ENCODE measurements at regions not wholly inside any gene's neighbourhood (a gene's known extent, or its start where the extent isn't known, plus 50 kb on each side); places are given as distances from the start of the nearest gene placed in this dataset.

DNA sequence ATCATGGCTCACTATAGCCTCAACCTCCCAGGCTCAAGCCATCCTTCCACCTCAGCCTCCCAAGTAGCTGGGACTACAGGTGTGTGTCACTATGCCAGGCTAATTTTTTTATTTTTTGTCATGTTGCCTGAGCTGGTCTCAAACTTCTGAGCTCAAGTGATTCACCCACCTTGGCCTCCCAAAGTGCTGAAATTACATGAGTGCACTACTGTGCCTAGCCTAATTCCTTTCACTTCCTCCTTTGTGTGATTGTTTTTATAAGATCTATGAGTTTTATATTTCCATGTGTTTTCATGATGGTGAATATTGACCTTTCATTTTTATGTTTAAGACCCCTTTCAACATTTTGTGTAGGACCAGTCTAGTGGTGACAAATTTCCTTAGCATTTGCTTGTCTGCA lies 55.2 kb upstream of the IL12B start:
- no peak for DNase-seq

DNA sequence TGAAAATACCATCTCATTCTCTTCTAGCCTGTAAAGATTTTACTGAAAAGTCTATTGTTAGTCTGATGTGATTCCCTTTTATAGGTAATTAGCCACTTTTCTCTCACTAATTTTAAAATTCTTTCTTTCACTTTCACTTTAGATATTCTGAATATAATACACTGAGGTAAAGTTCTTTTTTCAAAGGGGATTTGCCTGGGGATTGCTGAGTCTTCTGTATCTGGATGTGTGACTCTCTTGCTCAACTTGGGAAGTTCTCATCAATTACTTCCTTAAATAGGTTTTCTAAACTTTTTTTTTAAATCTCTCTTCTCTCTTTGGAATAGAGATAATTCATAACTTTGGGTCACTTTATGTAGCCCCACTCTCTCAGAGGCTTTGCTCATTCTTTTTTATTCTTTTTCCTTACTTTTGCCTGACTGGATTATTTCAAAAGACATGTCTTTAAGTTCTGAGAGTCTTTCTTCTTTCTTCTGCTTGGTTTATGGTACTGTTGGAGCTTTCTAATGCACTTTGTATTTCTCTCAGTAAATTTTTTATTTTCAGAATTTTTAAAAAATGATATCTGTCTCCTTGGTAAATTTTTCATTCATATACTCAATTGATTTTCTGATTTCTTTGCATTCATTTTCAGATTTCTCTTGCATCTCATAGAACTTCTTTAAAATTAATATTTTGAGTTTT lies 55.9 kb upstream of the IL12B start:
- DNase-seq: no peak

DNA sequence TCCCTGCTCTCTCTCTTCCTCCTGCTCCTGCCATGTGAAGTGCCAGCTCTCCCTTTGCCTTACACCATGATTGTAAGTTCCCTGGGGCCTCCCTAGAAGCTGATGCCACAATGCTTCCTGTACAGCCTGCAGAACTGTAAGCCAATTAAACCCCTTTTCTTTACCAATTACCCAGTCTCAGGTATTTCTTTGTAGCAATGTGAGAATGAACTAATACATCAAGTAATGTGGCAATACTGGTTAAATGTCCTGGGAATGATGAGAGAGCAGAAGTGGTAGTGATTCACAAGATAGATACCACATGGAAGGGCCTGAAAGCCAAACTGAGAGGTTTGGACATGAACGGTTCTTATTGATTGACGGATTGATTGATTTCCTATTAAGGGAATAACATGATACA lies 62.6 kb upstream of the IL12B start:
- DNase-seq: no peak

DNA sequence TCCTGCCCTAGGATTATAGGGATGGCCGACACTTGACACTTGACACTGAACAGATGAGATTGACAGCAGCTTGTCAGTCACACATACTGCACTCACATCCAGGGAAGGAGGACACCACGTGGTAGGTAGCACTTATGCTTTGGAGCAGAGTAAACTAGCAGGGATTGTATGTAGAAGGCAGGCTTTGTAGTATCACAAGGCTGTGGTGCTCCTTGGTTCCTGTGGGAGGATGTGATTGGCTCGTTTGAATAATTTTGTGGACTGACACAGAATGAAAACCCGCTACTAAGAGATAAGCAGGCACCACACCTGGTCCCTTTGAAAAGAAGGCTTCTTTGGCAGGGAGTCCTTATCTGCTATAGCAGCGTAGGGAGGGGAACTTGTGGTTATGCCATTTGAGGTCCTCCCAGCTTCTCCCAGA lies 63.6 kb upstream of the IL12B start:
- DNase-seq: no peak

DNA sequence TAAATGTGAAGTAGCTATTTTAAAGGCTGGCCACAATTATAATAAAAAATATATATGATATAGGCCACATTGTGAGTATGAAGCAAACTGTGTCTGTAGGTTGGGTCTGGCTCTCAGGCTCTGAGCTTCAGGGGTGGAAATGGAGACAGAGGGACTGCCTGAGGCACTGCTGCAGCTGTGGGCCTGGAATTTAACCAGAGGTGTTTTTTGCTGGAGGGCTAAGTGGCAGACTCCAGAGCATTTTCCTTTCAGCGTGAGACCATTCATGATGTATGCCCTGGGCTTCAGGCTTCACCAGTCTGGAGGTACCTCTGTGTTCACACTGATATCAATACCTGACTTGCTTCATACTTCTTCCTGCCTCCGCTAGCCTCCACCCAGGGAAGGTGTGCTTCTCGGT lies 64.9 kb upstream of the IL12B start:
- no peak for DNase-seq

DNA sequence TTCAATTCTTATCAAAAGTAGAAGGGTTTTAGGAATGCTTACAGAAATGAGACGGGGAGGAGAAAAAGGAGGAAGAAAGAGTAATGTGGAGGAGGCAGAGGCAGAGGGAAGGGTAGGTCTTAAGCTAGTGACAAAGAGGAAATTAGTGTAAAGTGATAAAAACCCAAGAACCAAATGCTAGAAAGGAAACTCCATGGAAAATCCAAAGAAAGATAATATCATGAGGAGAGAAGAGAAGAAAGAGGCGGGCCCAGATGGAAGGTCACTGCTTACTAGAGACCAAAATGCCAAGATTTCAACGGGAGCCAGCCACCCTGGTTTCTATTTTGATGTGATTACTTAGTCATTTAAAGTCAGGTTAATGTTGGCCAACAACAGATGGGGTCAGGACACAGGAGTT lies 68.6 kb upstream of the IL12B start:
- DNase-seq: no peak

DNA sequence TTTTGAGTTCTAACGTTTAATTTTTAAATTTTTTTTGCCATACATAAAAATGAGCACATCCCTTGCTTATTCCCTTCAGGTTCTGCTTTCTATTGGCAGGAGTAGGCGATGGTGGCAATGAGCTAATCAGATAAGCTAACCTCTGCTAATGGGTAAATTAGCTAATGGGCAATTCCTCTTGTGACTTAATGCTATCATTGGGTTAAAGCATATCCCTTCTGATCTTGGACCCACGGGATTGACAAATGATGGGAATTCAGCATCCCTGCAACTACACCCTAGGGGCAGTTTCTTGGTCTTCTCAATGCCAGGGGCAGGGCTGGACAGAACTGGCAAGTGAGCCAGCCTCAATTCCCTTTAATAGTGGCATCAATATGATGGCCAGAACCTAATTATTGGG lies 70.2 kb upstream of the IL12B start:
- no peak for DNase-seq

DNA sequence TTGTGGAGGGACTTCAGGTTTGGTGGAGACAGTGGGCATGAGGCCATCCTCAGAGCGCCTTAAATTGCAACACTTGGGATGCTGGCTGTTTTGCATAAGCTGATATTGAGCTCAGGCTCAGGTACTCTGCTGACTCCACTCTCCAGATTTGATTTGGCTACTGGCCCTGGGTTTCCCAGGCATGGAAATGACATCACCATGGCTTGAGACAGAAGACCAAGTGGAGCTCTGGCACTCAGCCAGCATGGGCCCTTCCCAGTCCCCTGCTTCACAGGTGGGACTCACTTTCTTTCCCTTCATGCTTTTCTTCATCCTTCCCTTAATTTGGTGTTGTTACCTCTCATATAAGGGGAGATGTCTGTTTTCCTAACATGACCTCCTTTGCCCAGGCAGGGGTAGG lies 72.0 kb upstream of the IL12B start:
- no peak for DNase-seq

DNA sequence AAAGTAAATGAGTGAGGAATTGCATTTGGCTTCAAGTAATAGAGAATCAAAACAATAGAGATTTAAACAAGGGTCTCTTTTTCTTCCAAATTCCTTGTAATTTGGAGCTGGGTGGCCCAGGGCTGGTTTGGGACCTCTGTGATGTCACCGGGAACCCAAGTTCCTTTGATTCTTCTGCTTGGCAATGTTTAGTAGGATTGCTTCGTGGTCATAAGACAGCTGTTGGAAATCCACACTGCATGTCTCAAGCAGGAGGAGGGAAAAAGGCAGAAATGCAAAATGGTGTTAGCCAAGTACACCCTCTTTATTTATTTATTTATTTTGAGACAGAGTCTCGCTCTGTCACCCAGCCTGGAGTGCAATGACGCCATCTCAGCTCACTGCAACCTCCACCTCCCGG lies 72.6 kb upstream of the IL12B start:
- no peak for DNase-seq

DNA sequence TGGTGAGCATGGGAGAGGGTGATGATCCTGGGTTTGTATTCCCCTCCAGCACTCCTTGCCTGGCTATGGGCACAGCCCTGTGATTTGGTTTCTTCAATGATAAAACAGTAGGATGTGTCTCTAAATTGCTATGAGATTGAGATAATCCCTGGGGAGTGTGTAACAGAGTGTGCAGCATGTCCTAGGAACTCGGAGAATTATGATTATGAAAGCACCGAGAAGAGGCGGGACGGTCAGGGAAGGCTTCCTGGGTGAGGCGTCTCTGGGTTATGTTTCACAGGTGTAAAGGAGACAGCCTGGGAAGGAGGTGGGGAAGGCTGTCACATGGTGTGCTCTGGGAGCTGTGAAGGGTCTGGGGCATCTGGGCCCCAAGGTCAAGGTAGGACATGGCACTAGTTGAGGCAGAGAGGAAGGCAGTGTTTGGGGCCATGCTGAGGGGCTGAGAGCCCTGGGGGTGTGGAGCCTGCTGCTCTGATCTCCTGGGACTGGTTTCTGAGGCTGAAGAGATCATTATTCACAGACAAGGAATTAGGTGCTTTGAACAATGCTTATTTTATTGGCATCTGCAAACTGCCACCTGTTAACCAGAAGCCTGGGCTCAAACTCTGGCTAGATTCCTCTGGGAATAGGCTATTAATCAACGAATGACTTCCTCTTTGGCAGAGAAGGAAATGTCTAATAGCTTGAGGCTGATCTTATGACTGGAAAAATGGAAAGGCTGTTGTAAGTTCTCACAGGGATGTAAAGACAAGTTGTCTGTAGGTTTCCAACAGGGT lies 73.8 kb upstream of the IL12B start:
- DNase-seq: peak; percentile 27

DNA sequence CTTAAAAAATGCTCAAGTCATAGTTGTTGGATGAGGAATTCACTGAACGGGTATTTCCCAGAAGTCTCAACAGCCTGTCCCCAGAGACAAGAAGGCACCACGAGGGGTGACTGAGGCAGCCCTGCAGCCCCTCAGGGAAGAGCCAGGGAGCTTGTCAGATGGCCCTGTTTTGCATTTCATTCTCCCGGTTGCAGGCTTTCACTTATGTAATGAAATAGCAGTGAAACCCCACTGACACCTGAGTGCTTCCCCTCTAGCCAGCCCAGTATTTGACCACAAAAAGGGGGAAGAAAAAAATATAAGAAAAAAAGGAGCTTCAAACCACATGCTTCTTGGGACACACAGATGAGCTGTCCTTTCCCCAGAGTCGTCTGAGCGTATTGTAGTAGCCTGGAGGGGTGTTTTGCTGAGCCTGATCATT lies 75.3 kb upstream of the IL12B start:
- no peak for DNase-seq

DNA sequence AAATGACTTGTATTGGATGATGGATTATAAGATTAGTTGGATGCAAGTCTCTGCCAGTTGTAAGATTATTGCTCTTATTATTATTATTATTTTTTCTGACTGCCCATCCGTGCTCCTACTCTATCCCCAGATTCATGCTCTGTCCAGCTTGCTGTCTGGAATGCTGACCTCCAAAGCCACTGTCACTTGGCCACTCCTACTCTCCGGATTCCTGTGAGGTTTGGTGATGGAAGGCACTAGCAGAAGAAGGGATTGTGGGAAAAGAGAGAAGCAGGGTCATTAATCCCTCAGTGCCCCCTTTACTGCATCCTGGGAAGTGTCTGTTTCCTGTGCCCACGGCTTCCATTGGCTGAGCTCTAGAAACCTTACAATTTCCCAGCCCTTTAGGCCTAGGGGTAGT lies 76.3 kb upstream of the IL12B start:
- no peak for DNase-seq

DNA sequence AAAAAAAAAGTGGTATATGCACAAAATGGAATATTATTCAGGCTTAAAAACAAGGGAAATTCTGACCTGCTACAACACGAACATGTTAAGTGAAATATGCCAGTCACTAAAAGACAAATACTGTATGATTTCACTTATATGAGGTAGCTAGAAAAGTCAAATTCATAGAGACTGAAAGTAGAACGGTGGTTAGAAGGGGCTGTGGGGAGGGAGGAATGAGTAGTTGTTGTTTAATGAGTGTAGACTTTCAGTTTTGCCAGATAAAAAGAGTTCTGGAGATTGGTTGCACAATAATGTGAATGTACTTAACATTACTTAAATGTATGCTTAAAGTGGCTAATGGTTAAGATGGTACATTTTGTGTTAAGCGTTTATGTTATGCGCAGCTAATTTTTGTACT lies 79.5 kb upstream of the IL12B start:
- no peak for DNase-seq

DNA sequence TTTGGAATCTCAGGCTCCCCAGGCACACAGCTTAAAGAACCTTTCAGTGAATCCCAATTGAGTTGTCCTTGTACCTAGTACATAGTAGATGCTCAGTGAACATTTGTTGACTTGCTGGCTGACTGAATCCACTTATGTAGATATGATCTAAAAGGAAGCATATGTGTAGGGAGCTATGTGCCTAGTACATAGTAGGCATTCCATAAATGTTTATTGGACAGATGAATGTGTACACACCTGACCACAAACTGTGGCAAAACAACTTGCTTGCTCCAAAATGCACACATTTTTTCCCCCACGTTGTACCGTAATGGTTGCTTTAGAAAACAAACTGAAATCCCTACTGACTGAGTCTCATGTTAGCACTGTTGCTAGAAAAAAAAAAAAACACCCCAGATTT lies 80.2 kb upstream of the IL12B start:
- DNase-seq: no peak

DNA sequence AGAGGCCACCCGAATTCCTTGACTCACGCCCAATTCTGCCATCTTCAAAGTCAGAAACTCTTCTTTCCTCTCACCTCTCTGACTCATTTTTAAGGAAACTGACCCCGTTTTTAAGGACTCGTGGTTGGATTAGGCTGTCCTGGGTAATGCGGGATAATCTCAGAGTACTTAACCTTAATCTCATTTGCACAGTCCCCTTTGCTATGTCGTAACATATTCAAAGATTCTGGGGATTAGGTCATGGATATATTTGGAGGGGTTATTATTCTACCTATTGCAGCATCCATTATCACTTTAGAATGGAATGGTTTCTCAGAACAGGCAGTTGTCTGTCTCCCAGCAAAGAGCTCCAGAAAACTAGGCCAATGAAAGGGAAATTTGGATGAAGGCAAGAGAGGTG lies 80.8 kb upstream of the IL12B start:
- DNase-seq: no peak

DNA sequence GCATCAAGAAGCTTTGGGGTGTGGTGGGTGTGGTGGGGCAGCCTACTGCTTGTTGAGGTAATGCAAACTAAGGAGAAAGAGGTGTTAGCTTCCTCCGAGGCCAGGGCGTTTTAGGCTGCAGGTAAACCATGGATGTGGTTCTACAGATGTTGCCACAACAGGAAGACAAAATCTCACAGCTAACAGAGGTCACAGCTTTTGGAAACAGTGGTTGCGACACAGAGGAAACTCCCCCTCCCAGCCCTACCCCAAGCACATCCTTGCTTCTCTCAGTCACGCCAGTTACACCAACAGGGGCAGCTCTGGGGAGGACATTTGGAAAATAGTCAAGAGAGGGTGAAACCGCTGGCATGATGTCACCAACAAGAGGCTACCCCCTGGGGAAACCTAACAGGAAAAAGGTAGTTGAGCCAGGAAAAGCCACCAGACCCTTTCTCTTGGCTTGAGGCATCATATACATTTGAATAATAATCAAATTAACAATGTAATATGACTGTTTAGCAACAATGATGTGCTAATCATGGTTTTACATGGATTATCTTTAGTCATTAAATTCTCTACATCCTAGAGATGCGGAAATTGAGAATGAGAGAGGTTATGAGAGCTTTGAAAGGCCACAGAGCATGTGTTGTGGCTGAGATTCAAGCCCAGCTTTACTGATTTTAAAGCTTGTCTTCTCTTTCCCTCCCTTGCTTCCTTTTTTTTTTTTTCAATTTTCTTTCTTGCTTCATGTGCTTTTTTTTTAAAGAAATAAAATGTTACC lies 82.2 kb upstream of the IL12B start:
- no peak for DNase-seq

DNA sequence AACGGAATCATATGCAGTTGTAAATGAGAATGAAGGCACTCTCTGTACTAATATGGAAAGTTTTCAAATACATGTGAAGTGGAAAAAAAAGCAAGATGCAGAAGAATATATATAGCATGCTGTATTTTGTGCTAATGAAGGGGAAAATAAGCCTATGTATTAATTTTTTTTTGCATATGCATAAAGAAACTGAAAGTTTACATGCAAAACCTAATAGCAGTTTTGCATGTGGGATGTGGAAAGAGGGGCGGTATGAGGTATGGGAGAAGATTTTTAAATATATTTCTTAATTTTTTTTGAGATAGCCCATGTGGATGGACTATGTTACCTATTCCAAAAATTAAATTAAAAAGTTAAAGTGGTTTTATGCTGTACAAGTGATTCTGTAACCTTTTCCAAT lies 83.7 kb upstream of the IL12B start:
- DNase-seq: no peak

DNA sequence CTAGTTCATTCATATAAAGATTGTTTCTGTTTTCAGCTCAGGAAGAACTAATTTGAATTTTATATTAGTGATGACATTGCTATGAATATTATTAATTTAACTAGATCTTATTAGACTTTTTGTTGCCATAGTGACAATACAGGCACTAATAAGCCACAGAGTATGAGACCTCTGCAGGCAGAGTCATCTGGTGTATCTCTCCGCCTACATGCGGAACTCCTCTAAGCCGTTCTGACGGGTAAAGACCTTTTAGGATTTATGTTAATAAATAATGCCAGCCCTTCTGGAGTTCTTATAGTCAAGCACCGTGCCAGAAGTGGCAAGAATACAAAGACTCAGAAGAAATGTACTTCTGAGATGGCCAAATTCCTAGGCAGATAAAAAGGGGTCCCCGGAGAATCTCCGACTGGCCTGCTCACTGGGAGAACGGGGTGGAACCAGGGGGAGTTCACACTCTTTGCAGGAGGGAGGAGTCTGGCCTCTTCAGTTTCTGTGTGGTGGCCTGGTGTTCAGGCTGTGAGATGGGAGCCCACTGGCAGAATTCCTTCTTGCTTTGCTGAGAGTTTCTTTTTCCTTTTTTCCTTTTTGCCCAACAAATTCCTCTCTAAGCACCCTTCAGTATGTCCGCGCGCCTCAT lies 85.1 kb upstream of the IL12B start:
- no peak for DNase-seq

DNA sequence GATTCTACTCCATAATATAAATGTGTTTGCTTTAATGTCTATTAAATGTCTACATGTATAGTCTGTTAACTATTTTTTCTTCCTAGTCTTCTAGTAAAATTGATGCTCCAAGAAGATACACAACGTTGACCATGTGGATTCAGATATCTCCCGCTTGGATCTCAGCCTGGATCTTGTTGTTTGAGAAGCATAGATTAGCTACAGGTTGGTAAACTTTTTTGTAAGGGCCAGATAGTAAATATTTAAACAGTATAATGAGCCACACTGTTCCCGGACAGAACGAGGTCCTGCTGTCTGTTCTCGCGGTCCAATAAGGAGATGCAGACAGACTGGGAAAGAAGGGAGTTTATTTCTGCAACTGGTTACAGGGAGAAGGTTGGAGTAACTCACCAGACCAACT lies 86.2 kb upstream of the IL12B start:
- no peak for DNase-seq

DNA sequence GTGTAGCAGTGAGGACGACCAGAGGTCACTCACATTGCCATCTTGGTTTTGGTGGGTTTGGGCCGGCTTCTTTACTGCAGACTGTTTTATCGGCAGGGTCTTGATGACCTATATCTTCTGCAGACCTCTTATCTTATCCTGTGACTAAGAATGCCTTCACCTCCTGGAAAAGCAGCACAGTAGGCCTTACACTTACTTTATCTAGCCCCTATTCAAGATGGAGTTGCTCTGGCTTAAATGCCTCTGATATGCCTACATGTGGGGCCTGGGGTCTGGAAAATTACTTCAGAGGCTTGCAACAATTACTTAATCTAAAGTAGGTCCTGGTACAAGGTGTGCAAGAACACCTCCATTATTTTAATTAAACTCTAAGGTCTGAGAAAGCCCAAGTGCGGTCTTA lies 86.9 kb upstream of the IL12B start:
- DNase-seq: no peak

DNA sequence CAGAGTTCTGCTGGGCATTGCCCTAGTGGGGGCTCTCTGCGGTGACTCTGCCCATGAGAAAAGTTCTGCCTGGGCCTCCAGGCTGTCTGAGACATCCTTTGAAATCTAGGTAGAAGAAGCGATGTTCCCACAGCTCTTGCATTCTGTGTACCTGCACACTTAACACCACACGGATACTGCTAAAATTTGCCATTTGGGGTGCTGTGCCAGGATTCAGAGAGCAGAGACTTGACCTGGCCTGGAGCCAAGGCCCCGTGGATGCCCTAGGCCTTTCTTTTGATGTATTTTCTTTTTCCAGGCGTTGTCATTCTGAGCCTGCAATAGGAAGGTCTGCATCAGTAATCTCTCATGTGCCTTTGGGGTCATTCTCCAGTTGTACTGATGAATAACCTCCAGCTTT lies 89.3 kb upstream of the IL12B start:
- DNase-seq: no peak

DNA sequence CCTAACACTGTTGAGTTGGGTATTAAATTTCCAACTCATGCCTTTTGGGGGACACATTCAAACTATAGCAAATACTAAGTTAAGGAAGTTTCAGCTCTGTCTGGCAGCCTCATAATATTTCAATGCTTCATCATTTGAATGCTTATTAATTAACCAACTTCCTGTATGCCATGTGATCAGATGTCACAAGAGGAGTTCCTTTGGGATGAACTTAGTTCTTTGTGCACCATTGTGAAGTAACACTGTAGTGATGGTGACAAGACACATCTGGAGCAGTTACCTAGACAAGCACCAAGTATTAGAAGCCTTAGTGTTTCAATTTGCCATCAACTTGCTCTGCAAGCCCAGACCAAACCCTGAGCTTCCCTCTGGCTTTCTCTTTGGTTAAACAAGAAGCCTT lies 90.7 kb upstream of the IL12B start:
- no peak for DNase-seq

DNA sequence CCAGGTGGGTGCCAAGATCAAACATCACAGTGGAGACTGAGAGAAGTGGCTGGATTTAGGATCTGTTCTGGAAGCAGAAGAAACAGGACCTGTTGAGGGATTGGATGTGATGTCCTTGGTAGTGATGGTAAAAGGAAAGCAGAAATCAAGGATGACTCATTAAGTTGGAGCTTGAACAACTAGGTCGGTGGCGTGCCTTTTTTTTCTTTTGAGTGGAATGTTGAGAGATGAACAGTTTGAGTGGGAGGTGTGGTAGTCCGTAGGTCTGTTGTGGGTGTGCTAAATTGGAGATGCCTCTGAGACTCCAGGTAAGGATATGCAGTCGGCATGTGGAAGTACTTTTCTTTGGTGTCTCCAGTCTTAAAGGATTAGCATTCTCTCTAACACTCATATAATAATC lies 92.1 kb upstream of the IL12B start:
- no peak for DNase-seq

DNA sequence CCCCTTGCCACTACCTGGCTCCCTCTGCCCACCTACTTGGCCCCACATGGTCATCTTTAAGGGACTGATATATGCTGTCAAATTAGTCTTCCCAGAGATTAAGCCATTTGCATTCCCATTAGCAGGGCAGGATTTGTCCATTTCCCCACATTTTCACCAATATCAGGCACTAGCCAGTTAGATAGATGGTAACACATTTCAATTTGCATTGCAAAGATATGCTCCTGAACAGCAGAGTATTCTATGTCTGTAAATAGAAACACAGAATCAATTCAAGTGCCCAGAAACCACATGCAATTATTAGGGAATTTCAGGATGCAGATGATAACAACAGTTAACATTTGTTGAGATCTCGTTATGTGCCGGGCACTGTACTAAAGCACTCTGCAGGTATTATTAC lies 92.6 kb upstream of the IL12B start:
- DNase-seq: no peak
